Breast epithelium (tissue), 4 donors: ENCODE measurements at regions not wholly inside any gene's neighbourhood (a gene's known extent, or its start where the extent isn't known, plus 50 kb on each side); places are given as distances from the start of the nearest gene placed in this dataset.

ENCODE experiments used
- DNase-seq, 2 donors: peaks; one replicate each; pipeline ENCODE4 v3.0.0-alpha.2; 2019; ENCODE audit warnings: low spot score in 2 of 2
- H3K27ac ChIP-seq, 2 donors: fragments of 200-600 bp; sonication (generic) in 1 of 2; one replicate each; pipeline ENCODE4 v1.5.1; 2016 to 2019; ENCODE audit warnings: mild to moderate bottlenecking in 1 of 2
- H3K27me3 ChIP-seq, 2 donors: fragments of 200-600 bp; sonication (generic) in 1 of 2; one replicate each; pipeline versions ENCODE4 v1.5.1 to v1.6.0; 2017 to 2019; ENCODE audit warnings: control low read depth in 1 of 2, mild to moderate bottlenecking in 1 of 2
- H3K36me3 ChIP-seq: fragments of 200-600 bp; one replicate; pipeline ENCODE4 v1.5.1; 2019
- H3K4me1 ChIP-seq, 2 donors: fragments of 200-600 bp; sonication (generic); one replicate each; pipeline ENCODE4 v1.5.1; 2016 to 2019; ENCODE audit warnings: control low read depth in 1 of 2
- H3K4me3 ChIP-seq, 3 donors: fragments of 200-600 bp; sonication (generic); 1 replicate in 2 of 3; 2 replicates in 1 of 3; pipeline ENCODE4 v1.5.1; 2016 to 2019; ENCODE audit warnings: mild to moderate bottlenecking in 3 of 3, moderate library complexity in 2 of 3
- H3K9me3 ChIP-seq, 2 donors: fragments of 200-600 bp; sonication (generic) in 1 of 2; one replicate each; pipeline ENCODE4 v1.5.1; 2016 to 2019; ENCODE audit warnings: control low read depth in 1 of 2
- CTCF ChIP-seq, 3 donors: fragments of 450-650 bp; IDR thresholded peaks; one replicate each; pipeline ENCODE4 v1.5.1; 2016 to 2017; ENCODE audit warnings: antibody characterized with exemption in 3 of 3, mild to moderate bottlenecking in 3 of 3, moderate library complexity in 3 of 3
- POLR2A ChIP-seq: fragments of 450-650 bp; IDR thresholded peaks from one replicate; pipeline ENCODE4 v1.6.1; 2016; ENCODE audit warnings: antibody characterized with exemption, mild to moderate bottlenecking, moderate library complexity
- POLR2AphosphoS5 ChIP-seq, 3 donors: sonication (generic); formaldehyde crosslinking; IDR thresholded peaks; one replicate each; pipeline ENCODE4 v1.6.1; 2017; ENCODE audit warnings: antibody characterized with exemption in 3 of 3
- intact Hi-C: fragments of 100-400 bp; cut with DNase I; formaldehyde crosslinking; loops from one replicate; pipeline ENCODE4 v1.15.1; 2023; ENCODE audit warnings: low total_unique reads

- H3K4me1 ChIP-seq: no peaks in the 10 kb centered on the region
- H3K36me3 ChIP-seq: no peaks in the 10 kb centered on the region
- no peaks in the 10 kb centered on the region for H3K27me3 ChIP-seq
- DNase-seq: no peak
- intact Hi-C loops: no loop called here
- no peak overlapping the region for H3K27ac ChIP-seq
- no peak overlapping the region for H3K4me3 ChIP-seq
- TF ChIP-seq POLR2A (no peak), CTCF (IDR thresholded peaks at IDR 0.05) (no peak), POLR2AphosphoS5 (IDR thresholded peaks at IDR 0.05) (no peak)
- no peaks in the 10 kb centered on the region for H3K9me3 ChIP-seq
Measured at GRCh38 chr9:99431103-99431502, 209.0 kb downstream of the SEC61B start.

- intact Hi-C loops: no loop called here
- no peaks in the 10 kb centered on the region for H3K9me3 ChIP-seq
- TF ChIP-seq POLR2AphosphoS5 (IDR thresholded peaks at IDR 0.05): no peak
- TF ChIP-seq POLR2A: no peak
- TF ChIP-seq CTCF (IDR thresholded peaks at IDR 0.05): no peak
- no peak for DNase-seq
- no peaks in the 10 kb centered on the region for H3K27me3 ChIP-seq
- H3K36me3 ChIP-seq: no peaks in the 10 kb centered on the region
- no peak overlapping the region for H3K27ac ChIP-seq
- H3K4me1 ChIP-seq: no peaks in the 10 kb centered on the region
- H3K4me3 ChIP-seq: no peak overlapping the region
Measured at GRCh38 chr9:99432075-99432474, 210.0 kb downstream of the SEC61B start.

GRCh38 chr9:99433095-99433494 is 211.0 kb downstream of the SEC61B start:
- H3K4me3 ChIP-seq: no peak overlapping the region
- no peaks in the 10 kb centered on the region for H3K27me3 ChIP-seq
- H3K27ac ChIP-seq: no peak overlapping the region
- no peak for TF ChIP-seq POLR2AphosphoS5 (IDR thresholded peaks at IDR 0.05)
- TF ChIP-seq POLR2A: no peak
- no peak for TF ChIP-seq CTCF (IDR thresholded peaks at IDR 0.05)
- no peaks in the 10 kb centered on the region for H3K9me3 ChIP-seq
- no peak for DNase-seq
- intact Hi-C loops: no loop called here
- no peaks in the 10 kb centered on the region for H3K36me3 ChIP-seq
- no peaks in the 10 kb centered on the region for H3K4me1 ChIP-seq

- H3K36me3 ChIP-seq: no peaks in the 10 kb centered on the region
- no peak overlapping the region for H3K27ac ChIP-seq
- TF ChIP-seq POLR2AphosphoS5 (IDR thresholded peaks at IDR 0.05) (no peak), CTCF (IDR thresholded peaks at IDR 0.05) (no peak), POLR2A (no peak)
- H3K4me3 ChIP-seq: no peak overlapping the region
- H3K4me1 ChIP-seq: no peaks in the 10 kb centered on the region
- no peak for DNase-seq
- no peaks in the 10 kb centered on the region for H3K27me3 ChIP-seq
- no peaks in the 10 kb centered on the region for H3K9me3 ChIP-seq
- intact Hi-C loops: no loop called here
Measured at GRCh38 chr9:99433555-99433954, 211.5 kb downstream of the SEC61B start.

GRCh38 chr9:99436616-99437015 is 214.5 kb downstream of the SEC61B start:
- Histone ChIP-seq H3K4me1 (no peaks in the 10 kb centered on the region), H3K9me3 (no peaks in the 10 kb centered on the region), H3K4me3 (no peak overlapping the region), H3K27ac (no peak overlapping the region), H3K36me3 (no peaks in the 10 kb centered on the region), H3K27me3 (no peaks in the 10 kb centered on the region)
- intact Hi-C loops: no loop called here
- no peak for TF ChIP-seq POLR2A
- no peak for TF ChIP-seq POLR2AphosphoS5 (IDR thresholded peaks at IDR 0.05)
- TF ChIP-seq CTCF (IDR thresholded peaks at IDR 0.05): no peak
- DNase-seq: no peak
